ENCODE measurements at regions not wholly inside any gene's neighbourhood (a gene's known extent, or its start where the extent isn't known, plus 50 kb on each side); places are given as distances from the start of the nearest gene placed in this dataset.

- TF ChIP-seq, protein P1, sequence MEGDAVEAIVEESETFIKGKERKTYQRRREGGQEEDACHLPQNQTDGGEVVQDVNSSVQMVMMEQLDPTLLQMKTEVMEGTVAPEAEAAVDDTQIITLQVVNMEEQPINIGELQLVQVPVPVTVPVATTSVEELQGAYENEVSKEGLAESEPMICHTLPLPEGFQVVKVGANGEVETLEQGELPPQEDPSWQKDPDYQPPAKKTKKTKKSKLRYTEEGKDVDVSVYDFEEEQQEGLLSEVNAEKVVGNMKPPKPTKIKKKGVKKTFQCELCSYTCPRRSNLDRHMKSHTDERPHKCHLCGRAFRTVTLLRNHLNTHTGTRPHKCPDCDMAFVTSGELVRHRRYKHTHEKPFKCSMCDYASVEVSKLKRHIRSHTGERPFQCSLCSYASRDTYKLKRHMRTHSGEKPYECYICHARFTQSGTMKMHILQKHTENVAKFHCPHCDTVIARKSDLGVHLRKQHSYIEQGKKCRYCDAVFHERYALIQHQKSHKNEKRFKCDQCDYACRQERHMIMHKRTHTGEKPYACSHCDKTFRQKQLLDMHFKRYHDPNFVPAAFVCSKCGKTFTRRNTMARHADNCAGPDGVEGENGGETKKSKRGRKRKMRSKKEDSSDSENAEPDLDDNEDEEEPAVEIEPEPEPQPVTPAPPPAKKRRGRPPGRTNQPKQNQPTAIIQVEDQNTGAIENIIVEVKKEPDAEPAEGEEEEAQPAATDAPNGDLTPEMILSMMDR (IDR thresholded peaks at IDR 0.05; ENCODE audit: insufficient read depth, missing control alignments), result no peak
- FAIRE-seq (no peak), DNase-seq (ENCODE audit: insufficient read length, low spot score) (no peak)
Measured at GRCh38 chr14:96683562-96684289, 113.5 kb upstream of the VRK1 start.

- DNase-seq (ENCODE audit: insufficient read length, low spot score) (no peak), FAIRE-seq (no peak)
- TF ChIP-seq, protein P1 (IDR thresholded peaks at IDR 0.05; ENCODE audit: insufficient read depth, missing control alignments), result no peak
Measured at GRCh38 chr14:96686126-96686525, 111.1 kb upstream of the VRK1 start.

GRCh38 chr14:96688629-96689028 is 108.6 kb upstream of the VRK1 start:
- TF ChIP-seq, protein P1 (IDR thresholded peaks at IDR 0.05; ENCODE audit: insufficient read depth, missing control alignments), result no peak
- FAIRE-seq, result no peak
- no peak for DNase-seq (ENCODE audit: insufficient read length, low spot score)

DNA sequence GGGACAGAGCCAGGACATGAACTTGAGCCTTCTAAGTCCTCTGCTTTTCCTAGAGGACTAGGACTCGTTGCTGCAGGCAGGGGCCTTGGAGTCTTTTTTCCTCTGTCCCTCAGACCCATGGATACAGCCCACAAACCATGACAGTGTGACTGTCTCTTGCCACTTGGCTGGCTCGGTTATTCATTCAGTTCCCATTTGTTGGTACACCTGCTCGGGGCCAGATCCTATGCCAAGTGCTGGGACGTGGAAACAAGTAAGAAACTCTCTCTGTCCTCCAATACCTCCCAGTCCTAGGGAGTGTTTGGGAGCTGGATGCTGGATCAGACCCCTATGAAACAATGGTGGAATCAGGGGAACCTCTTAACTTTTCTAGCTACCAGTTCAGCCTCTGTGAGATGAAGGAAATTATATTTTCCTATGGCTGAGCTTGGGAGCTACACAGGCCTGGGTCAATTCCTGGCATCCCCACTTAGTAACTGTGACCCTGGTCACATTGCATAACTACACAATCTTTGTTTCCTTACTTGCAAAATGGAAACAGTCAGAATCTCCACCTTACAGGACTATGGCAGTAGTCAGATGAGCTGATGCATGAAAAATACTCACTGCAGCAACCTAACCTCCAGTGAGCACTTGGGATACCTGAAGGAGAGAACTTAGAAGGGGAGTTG is 106.3 kb upstream of the VRK1 start:
- no peak for FAIRE-seq
- TF ChIP-seq, protein P1 (IDR thresholded peaks at IDR 0.05; ENCODE audit: insufficient read depth, missing control alignments), result no peak
- DNase-seq (ENCODE audit: insufficient read length, low spot score), result no peak

DNA sequence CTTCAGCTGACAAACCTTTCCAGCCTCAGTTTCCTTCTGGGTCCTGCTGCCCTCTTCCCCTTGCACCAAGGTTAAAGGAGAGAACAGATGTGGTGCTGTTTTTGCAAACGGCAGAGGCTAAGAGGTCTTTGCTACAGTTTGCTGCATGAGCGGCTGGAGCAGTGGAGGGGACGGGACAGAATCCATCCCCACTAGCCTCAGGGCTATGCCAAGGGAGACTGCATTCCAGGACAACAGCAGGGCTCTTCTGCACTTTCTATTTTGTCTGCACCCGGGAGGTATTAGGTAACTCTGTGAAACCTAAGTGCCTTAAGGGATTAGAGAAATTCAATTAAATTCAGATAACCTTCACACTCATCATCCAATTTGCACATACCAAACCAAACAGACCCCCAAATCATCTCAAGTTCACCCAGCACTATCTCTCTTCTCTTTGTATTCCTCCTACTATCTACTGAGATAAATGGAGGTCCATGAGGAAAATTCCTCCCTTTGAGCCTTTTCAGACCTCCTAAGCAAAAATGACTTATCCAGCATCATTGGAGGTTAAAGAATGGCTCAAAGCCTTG is 103.8 kb upstream of the VRK1 start:
- TF ChIP-seq, protein P1 (IDR thresholded peaks at IDR 0.05; ENCODE audit: insufficient read depth, missing control alignments), result no peak
- FAIRE-seq, result no peak
- no peak for DNase-seq (ENCODE audit: insufficient read length, low spot score)

GRCh38 chr14:96693987-96694386 is 103.2 kb upstream of the VRK1 start:
- no peak for DNase-seq (ENCODE audit: insufficient read length, low spot score)
- no peak for FAIRE-seq
- TF ChIP-seq, protein P1 (IDR thresholded peaks at IDR 0.05; ENCODE audit: insufficient read depth, missing control alignments), result no peak

All from D721Med (cell line).